ENCODE measurements at regions not wholly inside any gene's neighbourhood (a gene's known extent, or its start where the extent isn't known, plus 50 kb on each side); places are given as distances from the start of the nearest gene placed in this dataset.

DNA sequence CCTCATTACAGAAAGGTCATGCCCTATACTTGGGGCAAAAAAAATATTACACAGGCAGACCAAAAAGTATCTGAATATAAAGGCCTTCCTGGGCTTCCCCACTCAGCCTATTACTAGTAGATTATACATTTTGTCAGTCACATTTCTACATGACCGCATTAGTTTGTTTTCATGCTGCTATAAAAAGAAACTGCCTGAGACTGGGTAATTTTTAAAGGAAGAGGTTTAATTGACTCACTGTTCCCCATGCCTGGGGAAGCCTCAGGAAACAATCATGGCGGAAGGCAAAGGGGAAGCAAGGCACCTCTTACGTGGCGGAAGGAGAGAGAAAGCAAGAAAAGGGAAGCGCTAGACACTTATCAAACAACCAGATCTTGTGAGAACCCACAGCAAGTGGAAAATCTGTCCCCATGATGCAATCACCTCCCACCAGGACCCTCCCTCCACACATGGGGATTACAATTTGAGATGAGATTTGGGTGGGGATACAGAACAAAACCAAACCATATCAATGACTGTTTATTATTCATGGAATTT lies 1312.0 kb downstream of the PCDH7 start:
- no peak for TF ChIP-seq EZH2 (IDR thresholded peaks at IDR 0.05; ENCODE audit: borderline replicate concordance)
- TF ChIP-seq, protein P1, sequence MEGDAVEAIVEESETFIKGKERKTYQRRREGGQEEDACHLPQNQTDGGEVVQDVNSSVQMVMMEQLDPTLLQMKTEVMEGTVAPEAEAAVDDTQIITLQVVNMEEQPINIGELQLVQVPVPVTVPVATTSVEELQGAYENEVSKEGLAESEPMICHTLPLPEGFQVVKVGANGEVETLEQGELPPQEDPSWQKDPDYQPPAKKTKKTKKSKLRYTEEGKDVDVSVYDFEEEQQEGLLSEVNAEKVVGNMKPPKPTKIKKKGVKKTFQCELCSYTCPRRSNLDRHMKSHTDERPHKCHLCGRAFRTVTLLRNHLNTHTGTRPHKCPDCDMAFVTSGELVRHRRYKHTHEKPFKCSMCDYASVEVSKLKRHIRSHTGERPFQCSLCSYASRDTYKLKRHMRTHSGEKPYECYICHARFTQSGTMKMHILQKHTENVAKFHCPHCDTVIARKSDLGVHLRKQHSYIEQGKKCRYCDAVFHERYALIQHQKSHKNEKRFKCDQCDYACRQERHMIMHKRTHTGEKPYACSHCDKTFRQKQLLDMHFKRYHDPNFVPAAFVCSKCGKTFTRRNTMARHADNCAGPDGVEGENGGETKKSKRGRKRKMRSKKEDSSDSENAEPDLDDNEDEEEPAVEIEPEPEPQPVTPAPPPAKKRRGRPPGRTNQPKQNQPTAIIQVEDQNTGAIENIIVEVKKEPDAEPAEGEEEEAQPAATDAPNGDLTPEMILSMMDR (IDR thresholded peaks at IDR 0.05; ENCODE audit: poor library complexity), result no peak
- no peak for TF ChIP-seq EZH2phosphoT487 (IDR thresholded peaks at IDR 0.05; ENCODE audit: low read depth, severe bottlenecking, unreplicated experiment)
